Fibroblast of skin of back (primary cell): ENCODE measurements at regions not wholly inside any gene's neighbourhood (a gene's known extent, or its start where the extent isn't known, plus 50 kb on each side); places are given as distances from the start of the nearest gene placed in this dataset.

Experiments
- DNase-seq: peaks from one replicate; pipeline ENCODE4 v3.0.0-alpha.2; 2013

GRCh38 chr21:43273016-43273707 lies 104.4 kb downstream of the CRYAA start:
- DNase-seq = no peak

GRCh38 chr21:43272591-43272990 lies 103.8 kb downstream of the CRYAA start:
- no peak for DNase-seq

- DNase-seq = no peak
Observed at GRCh38 chr21:43271452-43272020, 102.7 kb downstream of the CRYAA start.

DNA sequence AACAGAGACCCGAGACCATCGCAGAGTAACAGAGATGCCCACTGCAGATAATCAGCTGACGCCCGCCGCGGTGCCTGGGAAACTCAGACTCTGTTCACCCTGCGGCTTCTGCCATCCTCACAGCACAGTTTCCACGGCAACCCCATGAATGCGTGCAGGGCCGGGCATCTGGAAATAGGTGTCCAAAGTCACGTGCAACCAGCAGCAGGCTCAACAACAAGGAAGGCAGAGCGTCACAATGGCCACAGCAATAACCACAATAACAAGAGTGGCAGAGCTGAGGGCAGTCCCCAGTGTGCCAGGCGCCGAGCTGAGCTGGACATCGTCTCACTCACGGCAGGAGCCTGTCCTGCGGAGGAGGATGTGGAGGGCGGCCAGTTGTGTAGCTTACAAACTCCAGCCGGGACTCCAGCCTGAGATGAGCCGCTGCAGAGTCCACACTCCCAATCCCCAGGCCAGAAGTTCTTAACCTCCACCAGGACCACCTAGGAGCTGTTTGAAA lies 102.0 kb downstream of the CRYAA start:
- no peak for DNase-seq

GRCh38 chr21:43269957-43270705 lies 101.3 kb downstream of the CRYAA start:
- DNase-seq = no peak

DNA sequence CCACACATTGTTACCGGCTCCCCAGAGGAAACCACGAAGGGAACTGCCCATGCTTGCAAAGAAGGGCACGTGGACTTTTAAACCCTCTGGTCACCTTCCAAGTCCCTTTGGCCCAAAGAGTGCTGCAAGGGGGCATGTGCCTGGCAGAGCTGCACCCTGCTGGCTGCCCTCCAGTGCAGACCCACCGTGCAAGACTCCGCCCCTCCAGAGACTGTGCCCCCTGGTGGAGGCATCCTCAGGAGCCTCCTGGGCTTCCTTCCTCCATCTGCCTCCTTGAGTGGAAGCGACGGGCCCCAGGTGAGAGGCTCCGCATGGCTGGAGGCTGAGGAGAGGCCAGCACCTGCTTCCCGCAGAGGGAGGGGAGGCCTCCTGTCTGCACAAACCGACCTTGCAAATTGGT lies 100.6 kb downstream of the CRYAA start:
- DNase-seq = no peak

- DNase-seq = no peak
Observed at GRCh38 chr21:43268804-43269186, 100.0 kb downstream of the CRYAA start.

DNA sequence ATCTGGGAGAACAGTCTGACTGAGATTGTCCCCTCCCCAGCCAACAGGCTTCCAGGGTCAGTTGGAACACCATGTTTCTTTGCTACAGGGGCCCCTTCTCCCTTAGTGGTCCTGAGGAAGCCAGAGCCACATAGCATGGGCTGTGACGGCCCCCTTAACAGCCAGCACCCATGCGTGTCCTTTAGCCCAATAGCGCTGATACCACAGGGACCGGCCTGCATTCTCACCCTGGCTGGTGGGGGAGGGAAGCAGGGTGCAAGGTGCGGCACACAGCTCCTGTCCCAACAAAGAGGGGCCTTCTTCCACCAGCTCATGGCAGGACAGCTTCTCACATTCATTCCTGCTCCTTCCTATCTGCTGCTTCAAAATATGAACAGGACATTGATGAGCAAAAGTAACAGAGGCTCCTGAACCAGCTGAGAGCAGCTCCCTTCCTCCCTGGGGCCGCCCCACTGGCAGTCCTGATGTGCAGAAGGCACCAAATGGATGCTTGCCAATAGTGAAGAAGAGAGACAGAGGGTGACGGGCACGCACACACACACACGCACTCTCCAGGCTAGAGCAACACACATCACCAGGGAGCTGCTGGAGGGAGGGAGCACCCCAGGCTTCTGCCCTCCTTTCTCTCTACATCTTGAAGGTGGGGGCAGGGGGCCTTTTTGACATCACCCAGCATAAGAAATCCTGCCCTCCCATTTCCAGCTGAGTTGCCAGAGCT lies 99.4 kb downstream of the CRYAA start:
- DNase-seq = no peak

- no peak for DNase-seq
Observed at GRCh38 chr21:43267391-43268085, 98.7 kb downstream of the CRYAA start.

DNA sequence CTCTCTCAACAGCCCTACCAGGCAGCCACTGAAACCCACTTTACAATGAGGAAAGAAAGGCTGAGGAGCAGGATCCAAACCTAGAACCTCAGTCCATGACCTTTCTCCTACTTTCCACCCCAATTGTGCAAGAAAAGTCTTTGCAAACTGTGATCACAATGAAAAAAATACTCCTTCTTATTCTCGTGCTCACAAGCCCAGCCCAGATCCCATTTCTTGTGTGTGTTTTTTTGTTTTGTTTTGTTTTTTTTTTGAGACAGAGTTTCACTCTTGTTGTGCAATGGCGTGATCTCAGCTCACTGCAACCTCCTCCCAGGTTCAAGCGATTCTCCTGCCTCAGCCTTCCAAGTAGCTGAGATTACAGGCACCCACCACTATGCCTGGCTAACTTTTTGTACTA lies 97.7 kb downstream of the CRYAA start:
- DNase-seq = no peak

DNA sequence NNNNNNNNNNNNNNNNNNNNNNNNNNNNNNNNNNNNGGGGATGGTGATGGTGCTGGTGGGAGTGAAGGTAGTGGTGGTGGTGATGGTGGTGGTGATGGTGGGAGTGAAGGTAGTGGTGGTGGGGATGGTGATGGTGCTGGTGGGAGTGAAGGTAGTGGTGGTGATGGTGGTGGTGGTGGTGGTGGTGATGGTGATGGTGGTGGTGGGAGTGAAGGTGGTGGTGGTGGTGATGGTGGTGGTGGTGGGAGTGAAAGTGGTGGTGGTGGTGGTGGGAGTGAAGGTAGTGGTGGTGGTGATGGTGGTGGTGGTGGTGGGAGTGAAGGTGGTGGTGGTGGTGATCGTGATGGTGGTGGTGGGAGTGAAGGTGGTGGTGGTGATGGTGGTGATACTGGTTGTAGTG lies 93.6 kb downstream of the CRYAA start:
- no peak for DNase-seq
